ENCODE measurements at regions not wholly inside any gene's neighbourhood (a gene's known extent, or its start where the extent isn't known, plus 50 kb on each side); places are given as distances from the start of the nearest gene placed in this dataset.
"Not testable (repeated sequence)": the region's sequence is repeated elsewhere in the genome, so short reads cannot be mapped to it uniquely, and the experiment has no call there.

DNA sequence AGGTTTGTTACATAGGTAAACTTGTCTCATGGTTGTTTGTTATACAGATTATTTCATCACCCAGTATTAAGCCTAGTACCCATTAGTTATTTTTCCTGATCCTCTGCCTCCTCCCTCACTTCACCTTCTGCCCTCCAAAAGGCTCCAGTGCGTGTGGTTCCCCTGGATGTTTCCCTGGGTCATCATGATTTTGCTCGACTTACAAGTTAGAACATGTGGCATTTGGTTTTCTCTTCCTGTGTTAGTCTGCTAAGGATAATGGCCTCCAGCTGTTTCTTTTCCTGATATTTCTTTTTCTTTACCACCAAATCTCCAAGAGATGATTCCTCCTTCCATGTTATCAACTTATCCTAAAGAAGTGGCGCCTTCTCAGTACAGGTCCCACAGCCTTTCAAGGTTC is 543.1 kb upstream of the ADGRL3 start:
- DNase-seq (ENCODE audit: low read depth), result no peak

DNA sequence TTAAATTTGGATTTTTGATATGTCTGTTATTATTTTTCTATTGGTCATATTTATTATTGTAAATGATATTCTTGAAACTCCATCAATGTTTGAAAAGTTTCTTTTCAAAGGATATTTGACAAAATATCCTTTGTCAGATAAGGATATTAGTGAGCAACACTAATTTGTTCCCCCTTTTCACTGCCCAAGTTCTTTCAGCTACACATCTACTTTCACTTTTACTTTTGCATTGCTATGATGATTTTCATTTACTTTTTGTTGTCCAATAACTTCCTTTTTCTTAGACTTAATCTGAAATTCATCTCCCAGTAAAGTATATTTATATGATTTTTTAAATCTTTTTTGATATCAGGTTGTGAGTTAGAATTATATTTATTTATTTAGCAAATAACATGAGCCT is 542.3 kb upstream of the ADGRL3 start:
- DNase-seq (ENCODE audit: low read depth), result peak; percentile 13

GRCh38 chr4:60663769-60664168 is 536.4 kb upstream of the ADGRL3 start:
- DNase-seq (ENCODE audit: low read depth), result no peak

GRCh38 chr4:60682901-60683300 is 517.2 kb upstream of the ADGRL3 start:
- peak; percentile 65 for DNase-seq (ENCODE audit: low read depth)

DNA sequence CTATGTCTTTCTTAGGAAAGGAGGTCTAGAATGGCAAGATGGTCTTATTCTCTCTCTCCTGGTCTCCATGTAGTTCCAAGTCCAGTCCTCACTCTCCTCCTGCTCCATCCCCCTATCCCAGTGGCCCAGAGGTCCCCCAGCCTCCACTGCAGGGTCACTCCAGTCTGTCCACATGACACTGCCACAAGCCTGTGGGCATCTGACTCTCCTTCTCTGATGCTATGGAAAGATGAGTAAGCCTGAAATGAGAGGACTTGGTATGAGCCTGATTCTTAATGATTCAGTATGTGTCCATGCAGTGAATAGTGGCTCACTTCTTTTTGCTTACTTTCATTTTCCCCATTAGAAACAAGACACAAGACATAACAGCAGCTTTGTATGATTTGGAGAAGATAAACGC is 516.8 kb upstream of the ADGRL3 start:
- DNase-seq (ENCODE audit: low read depth), result peak; percentile 90

DNA sequence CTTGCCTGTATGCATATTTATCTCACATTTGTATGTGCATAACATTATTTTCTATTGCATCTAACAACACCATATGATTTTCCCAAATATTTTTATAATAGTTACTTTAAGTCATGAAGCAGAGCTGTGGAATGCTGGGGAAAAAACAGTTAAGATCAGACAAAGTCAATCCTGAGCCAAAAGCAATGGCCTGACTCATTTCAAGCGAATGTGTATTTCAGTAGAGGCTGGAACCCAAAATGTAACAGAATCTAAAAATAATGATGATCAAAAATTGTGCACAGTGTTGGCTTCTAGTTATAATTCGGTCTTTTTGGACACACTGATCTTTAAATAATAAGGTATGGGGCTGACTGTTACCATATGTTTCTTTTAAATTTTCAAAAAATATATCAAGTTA is 516.2 kb upstream of the ADGRL3 start:
- peak; percentile 80 for DNase-seq (ENCODE audit: low read depth)

GRCh38 chr4:60696062-60696461 is 504.1 kb upstream of the ADGRL3 start:
- DNase-seq (ENCODE audit: low read depth), result not testable (repeated sequence)

DNA sequence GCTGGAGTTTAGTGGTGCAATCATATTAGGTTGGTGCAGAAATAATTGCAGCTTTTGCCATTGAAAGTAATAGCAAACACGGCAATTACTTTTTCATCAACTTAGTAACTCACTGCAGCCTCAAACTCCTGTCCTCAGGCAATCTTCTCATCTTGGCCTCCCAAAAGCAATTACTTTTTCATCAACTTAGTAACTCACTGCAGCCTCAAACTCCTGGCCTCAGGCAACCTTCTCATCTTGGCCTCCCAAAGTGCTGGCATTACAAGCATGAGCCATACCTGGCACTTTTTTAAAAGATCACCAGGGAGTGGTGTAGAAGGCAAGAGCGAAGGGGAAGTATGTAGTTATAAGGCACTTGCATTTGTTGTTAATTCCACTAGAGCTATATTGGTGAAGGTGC is 491.1 kb upstream of the ADGRL3 start:
- DNase-seq (ENCODE audit: low read depth), result no peak

GRCh38 chr4:60718874-60719273 is 481.3 kb upstream of the ADGRL3 start:
- no peak for DNase-seq (ENCODE audit: low read depth)

- DNase-seq (ENCODE audit: low read depth), result no peak
Measured at GRCh38 chr4:60721685-60722084, 478.4 kb upstream of the ADGRL3 start.

DNA sequence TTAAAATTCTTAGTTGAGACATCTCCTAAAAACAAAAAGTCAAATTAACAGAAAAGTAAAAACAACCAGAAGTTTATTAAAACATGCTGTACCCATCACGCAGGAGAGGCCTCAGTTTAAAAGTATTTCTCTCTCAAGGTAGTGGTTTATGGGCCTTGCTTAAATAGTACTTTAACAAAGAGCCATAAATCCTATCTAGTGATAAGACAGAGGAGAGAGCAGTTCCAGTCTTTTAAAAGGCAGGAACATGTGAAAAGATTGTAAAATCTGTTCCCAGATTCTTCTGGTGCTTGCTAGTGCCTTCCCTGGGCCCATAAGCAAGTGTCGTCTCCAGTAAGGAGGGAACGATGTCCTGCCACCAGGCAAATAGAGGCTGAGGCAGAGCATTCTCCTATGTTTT is 476.3 kb upstream of the ADGRL3 start:
- no peak for DNase-seq (ENCODE audit: low read depth)

- peak; percentile 92 for DNase-seq (ENCODE audit: low read depth)
Measured at GRCh38 chr4:60724623-60725022, 475.5 kb upstream of the ADGRL3 start.

DNA sequence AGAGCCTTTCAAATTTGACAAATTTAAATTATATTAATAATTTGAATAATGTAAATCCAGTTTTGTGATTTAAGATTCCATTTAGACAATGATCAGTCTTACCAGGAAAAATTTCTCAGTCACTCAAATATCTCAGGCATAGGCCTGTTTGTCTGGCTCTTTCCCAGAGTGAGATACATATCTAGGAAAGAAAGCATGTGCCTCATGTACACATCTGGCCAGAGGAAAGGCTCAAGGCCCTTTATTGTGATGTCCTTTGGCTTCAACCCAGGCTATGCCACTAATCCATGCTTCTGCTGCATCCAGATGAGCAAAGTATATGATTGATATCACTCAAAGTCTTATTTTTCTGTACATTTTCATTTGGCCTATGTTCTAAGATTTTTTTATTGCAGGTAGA is 473.3 kb upstream of the ADGRL3 start:
- DNase-seq (ENCODE audit: low read depth), result no peak

DNA sequence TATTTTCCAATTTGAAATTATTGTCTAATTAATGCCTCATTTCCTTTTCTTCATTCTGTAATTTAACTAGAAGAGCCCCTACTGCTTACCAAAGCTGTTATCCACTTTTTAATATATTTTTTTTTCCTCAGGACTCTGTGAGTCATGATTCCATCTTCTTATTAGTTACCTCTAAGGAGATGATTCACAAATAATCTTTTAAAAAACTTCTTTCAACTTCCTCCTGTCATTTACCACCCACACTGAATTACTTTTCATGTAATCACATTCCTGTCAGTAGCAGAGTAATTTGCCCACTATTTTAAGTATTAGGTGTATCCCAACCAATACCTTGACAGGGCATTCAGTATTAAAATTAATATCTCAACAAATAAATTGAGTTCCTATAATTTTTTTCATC is 470.9 kb upstream of the ADGRL3 start:
- DNase-seq (ENCODE audit: low read depth), result peak; percentile 74

DNA sequence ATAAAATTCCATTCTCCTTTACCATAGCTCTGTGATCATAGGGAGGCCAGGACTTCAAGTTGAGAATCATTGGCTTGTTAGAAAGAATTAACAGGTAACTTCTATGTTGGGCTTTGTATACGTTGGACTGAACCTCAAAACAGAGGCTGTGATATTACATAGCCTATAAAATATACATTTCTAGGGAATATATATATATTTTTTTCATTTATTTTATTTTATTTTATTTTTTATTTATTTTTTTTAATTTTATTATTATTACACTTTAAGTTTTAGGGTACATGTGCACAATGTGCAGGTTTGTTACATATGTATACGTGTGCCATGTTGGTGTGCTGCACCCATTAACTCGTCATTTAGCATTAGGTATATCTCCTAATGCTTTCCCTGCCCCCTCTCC is 470.4 kb upstream of the ADGRL3 start:
- DNase-seq (ENCODE audit: low read depth), result not testable (repeated sequence)

DNA sequence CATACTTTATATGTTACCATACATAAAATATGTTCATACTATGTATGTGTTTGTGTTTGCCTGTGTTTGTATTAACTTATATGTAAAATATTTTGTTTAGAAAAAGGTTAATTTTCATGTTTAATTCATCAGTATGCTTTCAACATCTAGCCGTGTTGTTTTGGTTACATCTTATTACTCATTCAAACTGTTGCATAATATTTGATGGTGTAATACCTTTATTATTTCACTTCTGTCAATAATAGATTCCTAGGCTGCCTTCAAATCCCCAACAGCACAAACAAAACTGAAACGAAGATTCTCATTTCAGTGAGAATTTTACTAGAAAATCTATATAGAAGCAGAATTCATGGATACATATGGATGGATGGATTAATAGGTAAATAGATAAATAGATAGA is 462.3 kb upstream of the ADGRL3 start:
- DNase-seq (ENCODE audit: low read depth), result peak; percentile 65

DNA sequence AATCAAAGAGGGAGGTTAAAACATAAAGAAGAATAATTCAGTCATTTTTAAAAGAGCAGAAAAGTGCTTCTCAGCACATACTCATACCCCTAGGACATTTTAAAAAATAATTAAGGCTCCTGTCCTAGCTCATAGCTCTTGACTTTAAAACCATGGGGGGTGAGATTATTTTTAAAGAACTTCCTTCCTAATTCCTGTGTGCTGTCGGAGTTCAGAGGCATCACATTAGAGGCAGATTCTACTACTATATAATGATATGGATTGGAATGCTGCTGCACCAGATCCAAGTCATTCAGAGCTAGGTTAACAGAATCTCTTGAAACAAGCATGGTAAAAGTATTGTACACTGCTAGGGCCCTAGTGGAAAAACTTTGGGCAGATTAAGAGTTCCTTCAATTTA is 456.5 kb upstream of the ADGRL3 start:
- no peak for DNase-seq (ENCODE audit: low read depth)

DNA sequence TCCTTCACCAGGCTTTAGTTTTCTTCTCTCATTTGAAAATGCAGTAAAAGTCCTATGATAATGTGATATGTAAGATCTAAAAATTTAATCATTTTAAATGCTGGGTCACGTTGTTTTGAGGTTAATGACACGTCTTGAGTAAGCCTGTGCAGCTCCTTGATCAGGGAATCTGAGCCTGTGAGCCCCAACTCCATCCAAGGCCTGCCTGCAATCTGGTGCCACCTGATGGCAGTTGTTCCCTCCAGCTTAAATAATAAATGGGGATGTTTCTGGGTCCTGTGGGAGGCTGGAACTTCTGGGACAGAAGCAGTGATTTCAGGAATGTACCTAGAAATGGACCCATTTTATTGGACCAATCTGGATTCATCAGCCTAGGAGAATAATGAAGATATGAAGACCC is 455.4 kb upstream of the ADGRL3 start:
- peak; percentile 51 for DNase-seq (ENCODE audit: low read depth)

GRCh38 chr4:60745800-60746571 is 454.1 kb upstream of the ADGRL3 start:
- no peak for DNase-seq (ENCODE audit: low read depth)

GRCh38 chr4:60750962-60751361 is 449.2 kb upstream of the ADGRL3 start:
- no peak for DNase-seq (ENCODE audit: low read depth)

- DNase-seq (ENCODE audit: low read depth), result peak; percentile 69
Measured at GRCh38 chr4:60757986-60758680, 442.0 kb upstream of the ADGRL3 start.

DNA sequence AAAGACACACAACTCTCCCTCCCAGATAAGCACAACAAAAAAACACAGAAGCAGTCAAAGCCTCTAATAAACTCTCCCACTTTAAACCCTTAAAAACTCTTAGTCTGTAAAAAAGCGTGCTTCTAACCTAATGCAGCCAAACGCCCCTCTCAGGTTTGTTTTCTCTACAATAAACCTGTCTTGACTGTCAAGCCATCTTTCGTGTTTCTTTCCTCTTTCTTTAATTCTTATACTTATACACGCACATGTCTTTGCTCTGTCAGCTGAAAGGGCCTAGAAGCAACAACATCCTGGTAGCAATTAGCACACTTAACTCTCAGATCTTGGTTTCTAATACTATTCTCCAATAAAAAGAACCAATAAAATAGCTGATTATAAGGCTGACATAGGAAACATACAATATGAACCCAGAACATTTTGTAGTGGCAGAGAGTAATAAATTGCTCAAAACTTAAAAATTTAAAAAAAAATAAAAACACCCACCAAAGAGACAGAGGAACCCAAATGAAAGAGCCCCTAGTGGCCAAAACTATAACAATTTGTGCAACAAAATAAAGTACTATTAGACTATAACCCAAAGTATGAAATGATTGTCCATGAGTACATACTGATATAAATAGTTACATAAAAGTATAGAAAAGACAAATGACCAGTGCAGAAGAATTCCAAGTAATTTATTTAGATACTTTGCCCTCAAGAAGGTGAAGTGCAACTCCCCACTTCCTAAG is 440.4 kb upstream of the ADGRL3 start:
- DNase-seq (ENCODE audit: low read depth), result peak; percentile 19

- peak; percentile 52 for DNase-seq (ENCODE audit: low read depth)
Measured at GRCh38 chr4:60780874-60781273, 419.3 kb upstream of the ADGRL3 start.
